Caco-2 (cell line): ENCODE measurements at regions not wholly inside any gene's neighbourhood (a gene's known extent, or its start where the extent isn't known, plus 50 kb on each side); places are given as distances from the start of the nearest gene placed in this dataset.

Source experiments
- BruUV-seq: library from RNA; stranded (reverse); fragments of 400-500 nt; replicated peaks from 2 replicates; lab custom pipeline; 2021; lab: Mats Ljungman, UMichigan
- CTCF ChIA-PET: fragments of 300-600 bp; sonication (Branson Sonifier 250); formaldehyde crosslinking; loops from one replicate; lab custom pipeline; 2022; ENCODE audit warnings: antibody characterized with exemption; lab: Charles Lee
- POLR2A ChIA-PET: fragments of 300-600 bp; sonication (Branson Sonifier 250); formaldehyde crosslinking; loops from one replicate; lab custom pipeline; 2022; ENCODE audit warnings: antibody characterized with exemption; lab: Charles Lee
- DNase-seq, 2 experiments: peaks; one replicate each; pipeline versions ENCODE4 v3.0.0 to v3.0.0-alpha.2; 2020 to 2022
- H3K27me3 ChIP-seq: replicated peaks from 2 replicates; pipeline ENCODE4 v1.6.0; 2011; ENCODE audit warnings: low read length; ENCODE audit not compliant: control insufficient read depth, insufficient read depth
- H3K36me3 ChIP-seq: 2 replicates; pipeline ENCODE4 v1.5.1; 2011; ENCODE audit warnings: low read length; ENCODE audit not compliant: control insufficient read depth, insufficient read depth
- H3K4me1 ChIP-seq: fragments of 250-450 bp; sonication (Bioruptor Pico); 2 replicates; pipeline ENCODE4 v1.5.1; 2020; ENCODE audit warnings: mild to moderate bottlenecking
- H3K4me3 ChIP-seq: 2 replicates; pipeline ENCODE4 v1.5.1; 2011; ENCODE audit warnings: low read depth, mild to moderate bottlenecking, control low read depth, low read length
- H3K9me3 ChIP-seq: fragments of 250-450 bp; sonication (Bioruptor Pico); 2 replicates; pipeline ENCODE4 v1.5.1; 2020; ENCODE audit warnings: mild to moderate bottlenecking, moderate library complexity
- H3K27ac Mint-ChIP-seq: one replicate; pipeline ENCODE4 v1.8.0; 2022; ENCODE audit warnings: mixed read lengths; ENCODE audit not compliant: unreplicated experiment
- H3K27me3 Mint-ChIP-seq: one replicate; pipeline ENCODE4 v1.8.0; 2022; ENCODE audit warnings: mixed read lengths; ENCODE audit not compliant: insufficient read depth, unreplicated experiment
- H3K36me3 Mint-ChIP-seq: one replicate; pipeline ENCODE4 v1.8.0; 2022; ENCODE audit warnings: mild to moderate bottlenecking, mixed read lengths; ENCODE audit not compliant: insufficient read depth, unreplicated experiment
- H3K4me1 Mint-ChIP-seq: one replicate; pipeline ENCODE4 v1.8.0; 2022; ENCODE audit warnings: low read depth, mixed read lengths; ENCODE audit not compliant: unreplicated experiment
- H3K4me3 Mint-ChIP-seq: one replicate; pipeline ENCODE4 v1.8.0; 2022; ENCODE audit warnings: mild to moderate bottlenecking, moderate library complexity, mixed read lengths; ENCODE audit not compliant: unreplicated experiment
- H3K9me3 Mint-ChIP-seq: one replicate; pipeline ENCODE4 v1.8.0; 2022; ENCODE audit warnings: mixed read lengths; ENCODE audit not compliant: unreplicated experiment
- CTCF ChIP-seq, 2 experiments: fragments of 200-600 bp in 1 of 2; IDR thresholded peaks; 1 replicate in 1 of 2; 2 replicates in 1 of 2; pipeline versions ENCODE4 v1.5.1 to v1.8.0; 2011 to 2022; ENCODE audit warnings: antibody characterized with exemption in 1 of 2, control low read depth in 1 of 2, inconsistent platforms in 1 of 2, low read depth in 1 of 2, low read length in 1 of 2, mild to moderate bottlenecking in 1 of 2, moderate library complexity in 1 of 2; ENCODE audit not compliant: insufficient read depth in 1 of 2, severe bottlenecking in 1 of 2, unreplicated experiment in 1 of 2
- intact Hi-C: fragments of 100-400 bp; cut with micrococcal nuclease; formaldehyde crosslinking; loops from one replicate; pipeline ENCODE4 v1.10.0; 2022; ENCODE audit not compliant: unreplicated experiment

- no peak for TF ChIP-seq CTCF (IDR thresholded peaks at IDR 0.05; ENCODE audit: insufficient read depth in 1 of 2, low read depth in 1 of 2, low read length in 1 of 2, severe bottlenecking in 1 of 2, unreplicated experiment in 1 of 2)
- H3K4me3 Mint-ChIP-seq: no peak overlapping the region
- H3K4me1 ChIP-seq: no peaks in the 10 kb centered on the region
- no peaks in the 10 kb centered on the region for H3K27me3 Mint-ChIP-seq
- no peaks in the 10 kb centered on the region for H3K9me3 ChIP-seq
- no peaks in the 10 kb centered on the region for H3K36me3 ChIP-seq
- no peaks in the 10 kb centered on the region for H3K9me3 Mint-ChIP-seq
- DNase-seq: no peak
- no peaks in the 10 kb centered on the region for H3K36me3 Mint-ChIP-seq
- POLR2A ChIA-PET: no interaction called here
- intact Hi-C loops: no loop called here
- H3K27ac Mint-ChIP-seq: no peak overlapping the region
- H3K4me1 Mint-ChIP-seq: no peaks in the 10 kb centered on the region
- CTCF ChIA-PET: no interaction called here
- H3K27me3 ChIP-seq: no peaks in the 10 kb centered on the region
- BruUV-seq: no TSS peak
- H3K4me3 ChIP-seq: no peak overlapping the region
Measured at GRCh38 chr4:60195256-60195655, 1004.9 kb upstream of the ADGRL3 start.

- Mint-ChIP-seq H3K4me3 (no peak overlapping the region), H3K36me3 (no peaks in the 10 kb centered on the region), H3K27me3 (no peaks in the 10 kb centered on the region), H3K4me1 (no peaks in the 10 kb centered on the region), H3K9me3 (no peaks in the 10 kb centered on the region), H3K27ac (no peak overlapping the region)
- Histone ChIP-seq H3K4me3 (no peak overlapping the region), H3K27me3 (no peaks in the 10 kb centered on the region), H3K4me1 (no peaks in the 10 kb centered on the region), H3K36me3 (no peaks in the 10 kb centered on the region), H3K9me3 (no peaks in the 10 kb centered on the region)
- no TSS peak for BruUV-seq
- ChIA-PET CTCF (no interaction called here), POLR2A (no interaction called here)
- TF ChIP-seq CTCF (IDR thresholded peaks at IDR 0.05; ENCODE audit: insufficient read depth in 1 of 2, low read depth in 1 of 2, low read length in 1 of 2, severe bottlenecking in 1 of 2, unreplicated experiment in 1 of 2): peak; percentile 74 to 78
- intact Hi-C loops: loop anchor here (1.0 kb wide), 1 partner anchor 954 kb away; no protein-coding TSS in a partner anchor
- peak; percentile 38 to 64 for DNase-seq
Measured at GRCh38 chr4:60201052-60201673, 999.0 kb upstream of the ADGRL3 start.

- no peak overlapping the region for H3K4me3 Mint-ChIP-seq
- ChIA-PET CTCF (no interaction called here), POLR2A (no interaction called here)
- no peaks in the 10 kb centered on the region for H3K4me1 Mint-ChIP-seq
- Histone ChIP-seq H3K27me3 (no peaks in the 10 kb centered on the region), H3K36me3 (no peaks in the 10 kb centered on the region), H3K4me3 (no peak overlapping the region), H3K9me3 (no peaks in the 10 kb centered on the region), H3K4me1 (no peaks in the 10 kb centered on the region)
- intact Hi-C loops: no loop called here
- no peak overlapping the region for H3K27ac Mint-ChIP-seq
- no peaks in the 10 kb centered on the region for H3K36me3 Mint-ChIP-seq
- no peak for DNase-seq
- H3K9me3 Mint-ChIP-seq: peaks cover 10% of the 10 kb centered on the region
- BruUV-seq: no TSS peak
- no peak for TF ChIP-seq CTCF (IDR thresholded peaks at IDR 0.05; ENCODE audit: insufficient read depth in 1 of 2, low read depth in 1 of 2, low read length in 1 of 2, severe bottlenecking in 1 of 2, unreplicated experiment in 1 of 2)
- no peaks in the 10 kb centered on the region for H3K27me3 Mint-ChIP-seq
Measured at GRCh38 chr4:60209588-60209987, 990.5 kb upstream of the ADGRL3 start.
